Parathyroid adenoma (tissue), 2 donors: ENCODE measurements at regions not wholly inside any gene's neighbourhood (a gene's known extent, or its start where the extent isn't known, plus 50 kb on each side); places are given as distances from the start of the nearest gene placed in this dataset.

Experiments
- H2AFZ ChIP-seq: fragments of 300-600 bp; sonication (generic); one replicate; pipeline ENCODE4 v1.7.0; 2017; ENCODE audit warnings: antibody characterized with exemption, mild to moderate bottlenecking
- H3K27ac ChIP-seq: fragments of 300-600 bp; sonication (generic); one replicate; pipeline ENCODE4 v1.7.0; 2017
- H3K27me3 ChIP-seq: fragments of 300-600 bp; sonication (generic); one replicate; pipeline ENCODE4 v1.7.0; 2017; ENCODE audit warnings: low read length; ENCODE audit not compliant: control insufficient read depth, insufficient read depth
- H3K36me3 ChIP-seq: fragments of 300-600 bp; sonication (generic); one replicate; pipeline ENCODE4 v1.7.0; 2017; ENCODE audit warnings: low read length; ENCODE audit not compliant: control insufficient read depth, insufficient read depth
- H3K4me1 ChIP-seq: fragments of 300-600 bp; sonication (generic); one replicate; pipeline ENCODE4 v1.7.0; 2017; ENCODE audit warnings: control low read depth
- H3K4me2 ChIP-seq: fragments of 300-600 bp; sonication (generic); one replicate; pipeline ENCODE4 v1.7.0; 2017; ENCODE audit warnings: low read length
- H3K4me3 ChIP-seq: fragments of 300-600 bp; sonication (generic); one replicate; pipeline ENCODE4 v1.7.0; 2017; ENCODE audit warnings: low read depth, low read length
- H3K79me2 ChIP-seq: fragments of 300-600 bp; sonication (generic); one replicate; pipeline ENCODE4 v1.7.0; 2017; ENCODE audit warnings: control low read depth
- H3K9ac ChIP-seq: fragments of 300-600 bp; sonication (generic); one replicate; pipeline ENCODE4 v1.7.0; 2017; ENCODE audit warnings: mild to moderate bottlenecking
- H3K9me3 ChIP-seq: fragments of 300-600 bp; sonication (generic); one replicate; pipeline ENCODE4 v1.7.0; 2017; ENCODE audit warnings: low read length; ENCODE audit not compliant: control insufficient read depth
- CTCF ChIP-seq: fragments of 300-600 bp; sonication (generic); IDR thresholded peaks from one replicate; pipeline ENCODE4 v1.7.0; 2017; ENCODE audit warnings: antibody characterized with exemption, mild to moderate bottlenecking
- donor health status: primary hyperparathyroidism.

- Histone ChIP-seq H3K4me1 (no peaks in the 10 kb centered on the region), H3K79me2 (no peaks in the 10 kb centered on the region), H3K9ac (no peak overlapping the region), H2AFZ (no peak overlapping the region), H3K9me3 (no peaks in the 10 kb centered on the region), H3K4me3 (no peak overlapping the region), H3K4me2 (no peak overlapping the region), H3K27me3 (no peaks in the 10 kb centered on the region), H3K36me3 (no peaks in the 10 kb centered on the region), H3K27ac (no peak overlapping the region)
- TF ChIP-seq CTCF = no peak
Observed at GRCh38 chr16:72369274-72369673, 197.3 kb upstream of the PMFBP1 start.

GRCh38 chr16:72367851-72368250 lies 195.9 kb upstream of the PMFBP1 start:
- no peaks in the 10 kb centered on the region for H3K79me2 ChIP-seq
- H3K4me1 ChIP-seq = no peaks in the 10 kb centered on the region
- no peak overlapping the region for H3K4me2 ChIP-seq
- no peak for TF ChIP-seq CTCF
- H3K9ac ChIP-seq = no peak overlapping the region
- H2AFZ ChIP-seq = no peak overlapping the region
- no peaks in the 10 kb centered on the region for H3K36me3 ChIP-seq
- no peak overlapping the region for H3K27ac ChIP-seq
- no peaks in the 10 kb centered on the region for H3K27me3 ChIP-seq
- H3K9me3 ChIP-seq = no peaks in the 10 kb centered on the region
- no peak overlapping the region for H3K4me3 ChIP-seq

GRCh38 chr16:72362973-72363372 lies 191.0 kb upstream of the PMFBP1 start:
- H3K79me2 ChIP-seq = no peaks in the 10 kb centered on the region
- H3K4me1 ChIP-seq = no peaks in the 10 kb centered on the region
- H3K9me3 ChIP-seq = no peaks in the 10 kb centered on the region
- H3K36me3 ChIP-seq = no peaks in the 10 kb centered on the region
- H3K27me3 ChIP-seq = no peaks in the 10 kb centered on the region
- H3K4me2 ChIP-seq = no peak overlapping the region
- TF ChIP-seq CTCF = no peak
- H2AFZ ChIP-seq = no peak overlapping the region
- H3K9ac ChIP-seq = no peak overlapping the region
- H3K4me3 ChIP-seq = no peak overlapping the region
- H3K27ac ChIP-seq = no peak overlapping the region

GRCh38 chr16:72362476-72362875 lies 190.5 kb upstream of the PMFBP1 start:
- no peaks in the 10 kb centered on the region for H3K27me3 ChIP-seq
- no peaks in the 10 kb centered on the region for H3K79me2 ChIP-seq
- H2AFZ ChIP-seq = no peak overlapping the region
- H3K4me3 ChIP-seq = no peak overlapping the region
- H3K4me1 ChIP-seq = no peaks in the 10 kb centered on the region
- H3K9me3 ChIP-seq = no peaks in the 10 kb centered on the region
- no peak for TF ChIP-seq CTCF
- no peak overlapping the region for H3K9ac ChIP-seq
- no peaks in the 10 kb centered on the region for H3K36me3 ChIP-seq
- no peak overlapping the region for H3K4me2 ChIP-seq
- no peak overlapping the region for H3K27ac ChIP-seq

GRCh38 chr16:72357910-72358309 lies 186.0 kb upstream of the PMFBP1 start:
- H3K4me3 ChIP-seq = no peak overlapping the region
- H2AFZ ChIP-seq = no peak overlapping the region
- TF ChIP-seq CTCF = no peak
- H3K9ac ChIP-seq = no peak overlapping the region
- H3K4me2 ChIP-seq = no peak overlapping the region
- H3K79me2 ChIP-seq = no peaks in the 10 kb centered on the region
- H3K4me1 ChIP-seq = no peaks in the 10 kb centered on the region
- H3K27ac ChIP-seq = no peak overlapping the region
- H3K9me3 ChIP-seq = no peaks in the 10 kb centered on the region
- no peaks in the 10 kb centered on the region for H3K36me3 ChIP-seq
- no peaks in the 10 kb centered on the region for H3K27me3 ChIP-seq
